SH-SY5Y (cell line): ENCODE measurements at regions not wholly inside any gene's neighbourhood (a gene's known extent, or its start where the extent isn't known, plus 50 kb on each side); places are given as distances from the start of the nearest gene placed in this dataset.

ENCODE experiments used
- GATA2 ChIP-seq: IDR thresholded peaks from 2 replicates; pipeline ENCODE4 v1.6.1; 2011; ENCODE audit warnings: mild to moderate bottlenecking, low read depth, low read length
- GATA3 ChIP-seq: IDR thresholded peaks from 2 replicates; pipeline ENCODE4 v1.6.1; 2011; ENCODE audit warnings: low read depth, mild to moderate bottlenecking, low read length, moderate library complexity

DNA sequence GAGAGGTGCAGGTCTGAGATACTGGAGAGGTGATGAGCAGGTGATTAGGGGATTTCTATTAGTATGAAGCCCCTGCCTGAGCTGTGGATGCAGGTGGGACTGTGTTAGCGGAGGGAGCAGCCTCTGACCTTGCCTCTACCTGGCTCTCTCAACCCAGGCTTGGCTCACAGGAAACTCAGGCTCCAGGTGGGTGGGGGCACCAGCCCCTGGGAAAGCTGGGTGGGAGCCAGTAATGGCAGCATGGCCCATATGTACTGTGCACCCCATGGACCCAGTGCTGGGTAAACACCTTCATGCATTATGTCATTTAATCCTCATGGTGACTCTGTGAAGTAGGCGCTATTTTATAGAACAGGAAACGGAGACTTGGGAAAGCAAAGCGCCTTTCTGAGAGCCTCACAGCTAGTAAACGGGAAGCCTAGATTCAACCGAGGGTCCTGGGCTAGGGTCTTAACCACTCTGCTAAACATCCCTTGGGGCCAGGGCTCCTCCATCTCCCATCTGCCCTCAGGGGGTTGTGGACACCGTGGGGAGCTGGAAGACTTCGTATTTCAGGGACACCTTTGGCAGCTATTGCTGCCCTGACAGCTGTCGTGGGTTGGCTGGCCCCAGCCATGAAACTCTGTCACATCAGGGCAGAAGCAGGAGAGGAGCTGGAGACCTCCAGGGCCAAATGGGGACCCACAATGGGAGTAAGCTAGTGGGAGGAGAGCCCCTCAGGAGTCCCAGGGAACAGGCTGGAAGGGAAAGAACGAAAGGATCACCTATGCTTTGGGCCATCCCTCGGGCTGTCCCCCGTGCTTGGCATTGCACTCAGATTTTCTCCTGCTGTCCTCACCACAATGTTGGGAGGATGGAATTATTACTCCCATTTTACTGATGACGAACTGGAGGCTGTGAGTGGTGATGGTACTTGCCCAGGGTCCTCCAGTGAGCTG, 59.6 kb upstream of the CSF3R start:
- TF ChIP-seq GATA2 (no peak), GATA3 (no peak)

- no peak for TF ChIP-seq GATA3
- TF ChIP-seq GATA2 = no peak
Measured at GRCh38 chr1:36540056-36540455, 57.3 kb upstream of the CSF3R start.

DNA sequence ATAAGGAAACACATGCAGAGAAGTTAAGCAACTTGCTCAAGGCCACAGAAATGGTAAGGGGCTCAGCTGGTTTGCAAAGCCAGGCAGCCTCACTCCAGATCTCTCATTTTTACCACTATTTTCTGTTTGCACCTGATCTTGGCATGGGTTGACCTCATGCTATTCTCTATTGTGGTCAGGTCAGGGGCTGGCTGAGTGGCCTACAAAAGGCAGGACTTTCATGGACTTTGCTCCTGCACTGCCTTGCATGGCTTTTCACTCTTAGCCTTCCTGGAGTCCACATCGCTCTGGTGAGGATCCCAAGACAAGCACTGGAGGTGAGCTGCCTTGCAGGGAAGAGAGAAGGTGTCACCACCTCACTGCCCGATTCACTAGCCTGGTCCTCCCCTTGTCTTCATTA, 56.8 kb upstream of the CSF3R start:
- no peak for TF ChIP-seq GATA3
- TF ChIP-seq GATA2 = no peak

- no peak for TF ChIP-seq GATA3
- no peak for TF ChIP-seq GATA2
Measured at GRCh38 chr1:36537991-36538390, 55.3 kb upstream of the CSF3R start.

- no peak for TF ChIP-seq GATA3
- no peak for TF ChIP-seq GATA2
Measured at GRCh38 chr1:36537190-36537768, 54.6 kb upstream of the CSF3R start.

GRCh38 chr1:36536727-36537126, 54.0 kb upstream of the CSF3R start:
- TF ChIP-seq GATA3 (no peak), GATA2 (no peak)

DNA sequence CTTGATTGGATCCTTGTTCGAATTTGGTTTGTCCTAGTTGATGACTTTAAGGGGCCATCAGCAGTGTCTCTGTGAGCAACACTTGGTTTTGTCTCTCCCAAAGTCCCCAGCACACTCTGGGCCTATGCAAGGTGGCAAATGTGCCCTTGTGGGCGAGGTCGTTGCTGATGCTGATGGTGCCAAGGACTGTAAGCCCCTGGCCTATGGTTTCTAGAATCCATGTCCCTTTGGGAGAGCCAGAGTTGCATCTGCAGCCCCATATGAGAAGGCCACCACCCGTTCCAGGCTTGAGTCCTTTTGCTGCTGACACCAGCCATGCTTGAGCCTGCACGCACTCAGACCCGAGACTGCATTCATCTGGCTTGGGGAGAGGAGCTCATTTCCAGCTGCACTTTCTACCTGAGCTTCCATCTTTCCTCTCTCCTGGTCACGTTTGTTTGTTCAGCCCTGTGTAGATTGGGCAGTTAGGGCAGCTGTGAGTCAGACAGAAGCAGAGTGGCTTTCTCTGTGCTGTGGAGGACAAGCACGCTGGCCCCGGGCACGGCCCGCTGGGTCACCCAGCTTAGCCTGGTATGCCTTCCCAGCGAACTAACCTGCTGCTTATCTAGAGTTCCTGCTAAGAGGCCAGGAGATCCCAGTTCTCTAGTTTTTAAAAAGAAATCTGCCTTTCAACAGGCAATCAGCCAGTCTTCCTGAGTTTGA, 52.1 kb upstream of the CSF3R start:
- TF ChIP-seq GATA2 (no peak), GATA3 (no peak)

- TF ChIP-seq GATA2 (no peak), GATA3 (no peak)
Measured at GRCh38 chr1:36533897-36534296, 51.2 kb upstream of the CSF3R start.

DNA sequence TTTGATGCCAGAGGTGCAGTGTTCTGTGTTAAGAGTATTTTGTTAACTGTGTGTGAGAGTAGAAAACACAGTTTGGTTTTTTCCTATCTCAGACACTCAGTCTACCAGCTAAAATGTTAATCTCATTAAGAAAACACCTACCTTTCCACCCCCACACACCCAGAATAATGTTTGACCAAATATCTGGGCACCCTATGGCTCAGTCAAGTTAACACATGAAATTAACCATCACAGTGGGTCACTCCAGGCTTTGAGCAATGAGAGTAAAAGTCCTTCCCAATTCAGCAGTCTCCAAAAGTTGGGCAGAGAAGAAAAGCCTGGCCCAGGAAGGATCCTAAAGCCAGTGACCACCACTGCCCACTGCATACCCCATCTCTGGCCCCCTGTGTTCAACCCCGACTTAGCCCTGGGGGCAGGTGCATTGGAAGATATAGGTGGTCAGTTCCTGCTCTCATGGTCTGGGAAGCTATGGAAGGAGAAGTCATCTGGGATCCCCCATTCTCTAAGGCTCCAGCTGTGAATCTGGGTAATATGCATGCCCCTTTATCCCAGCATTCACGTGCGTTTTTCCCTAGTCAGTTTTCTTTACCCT, 50.2 kb upstream of the CSF3R start:
- no peak for TF ChIP-seq GATA3
- TF ChIP-seq GATA2 = no peak
